Thyroid gland (tissue), 4 donors: ENCODE measurements at regions not wholly inside any gene's neighbourhood (a gene's known extent, or its start where the extent isn't known, plus 50 kb on each side); places are given as distances from the start of the nearest gene placed in this dataset.

Source experiments
- DNase-seq, 2 donors: peaks; one replicate each; pipeline ENCODE4 v3.0.0-alpha.2; 2019
- H3K27ac ChIP-seq, 3 donors: fragments of 200-600 bp; sonication (generic); 1 replicate in 2 of 3; 2 replicates in 1 of 3; pipeline ENCODE4 v1.5.1; 2016 to 2019; ENCODE audit warnings: mild to moderate bottlenecking in 1 of 3, moderate library complexity in 1 of 3
- H3K27me3 ChIP-seq: fragments of 200-600 bp; sonication (generic); one replicate; pipeline ENCODE4 v1.5.1; 2019
- H3K36me3 ChIP-seq, 2 donors: fragments of 200-600 bp; sonication (generic); one replicate each; pipeline ENCODE4 v1.5.1; 2016 to 2019
- H3K4me1 ChIP-seq, 2 donors: fragments of 200-600 bp; sonication (generic); one replicate each; pipeline ENCODE4 v1.5.1; 2017 to 2019
- H3K4me3 ChIP-seq, 3 donors: fragments of 200-600 bp; sonication (generic); replicated peaks in 1 of 3; 1 replicate in 2 of 3; 2 replicates in 1 of 3; pipeline ENCODE4 v1.5.1; 2016; ENCODE audit warnings: mild to moderate bottlenecking in 1 of 3
- H3K9me3 ChIP-seq: fragments of 200-600 bp; sonication (generic); one replicate; pipeline ENCODE4 v1.5.1; 2017
- POLR2A ChIP-seq, 2 donors: fragments of 450-650 bp; IDR thresholded peaks; one replicate each; pipeline ENCODE4 v1.6.1; 2017; ENCODE audit warnings: antibody characterized with exemption in 2 of 2, mild to moderate bottlenecking in 2 of 2, moderate library complexity in 1 of 2
- WGBS, 2 donors: methylation state at CpG; one replicate each; pipeline ENCODE4 v1.1.5; 2017; 5-methylcytosine and 5-hydroxymethylcytosine counted together
- intact Hi-C: fragments of 100-400 bp; cut with DNase I; formaldehyde crosslinking; loops from one replicate; pipeline ENCODE4 v1.15.1; 2023
- TF ChIP-seq, protein P1 (sequence below), 6 experiments: fragments of 200-600 bp in 3 of 6; fragments of 450-650 bp in 3 of 6; sonication (generic) in 3 of 6; IDR thresholded peaks; one replicate each; pipeline ENCODE4 v1.5.1; 2016 to 2019; ENCODE audit warnings: antibody characterized with exemption in 6 of 6, mild to moderate bottlenecking in 2 of 6, inconsistent platforms in 1 of 6, moderate library complexity in 1 of 6

DNA sequence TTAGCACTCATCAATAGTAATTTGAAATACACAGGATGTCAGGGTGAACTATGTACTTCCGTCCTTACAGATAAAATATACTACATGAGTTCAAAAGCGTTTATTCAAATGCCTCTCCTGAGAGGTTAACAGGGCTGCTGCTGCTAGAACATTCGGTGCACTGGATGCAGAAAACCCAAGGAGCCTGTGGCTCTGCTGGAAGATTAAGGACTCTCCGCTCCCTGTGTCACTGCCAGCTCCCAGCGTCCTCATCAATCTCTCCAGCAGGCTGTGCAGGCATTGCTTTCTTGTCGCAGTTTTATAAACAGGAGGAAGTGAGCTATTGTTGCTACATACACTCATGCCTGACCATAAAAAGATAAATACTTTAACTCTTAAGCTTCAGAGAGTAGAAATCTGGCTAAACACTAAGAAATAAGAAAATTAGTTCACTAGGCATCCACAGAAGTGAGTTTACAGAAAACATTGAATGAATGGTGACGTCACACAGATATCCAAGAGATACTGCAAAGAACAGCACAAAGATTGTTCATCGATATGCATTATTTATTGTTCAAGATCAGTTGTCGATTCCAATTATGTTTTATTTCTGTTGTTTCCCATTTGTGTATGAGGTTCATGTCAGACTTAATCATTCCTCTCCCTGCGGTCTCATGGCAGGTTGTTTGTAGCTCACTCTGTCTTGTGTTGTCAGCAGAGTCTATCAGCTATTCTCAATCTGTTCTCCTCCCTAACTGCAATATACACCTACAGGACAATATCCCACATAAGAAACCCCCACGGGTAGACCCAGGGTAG is 127.9 kb upstream of the MON1B start:
- Histone ChIP-seq H3K27ac (no peak overlapping the region), H3K4me3 (no peak overlapping the region), H3K27me3 (no peaks in the 10 kb centered on the region), H3K4me1 (peaks cover 0 to 18% of the 10 kb centered on the region in 2 donors), H3K36me3 (no peaks in the 10 kb centered on the region), H3K9me3 (no peaks in the 10 kb centered on the region)
- no peak for DNase-seq
- intact Hi-C loops: no loop called here
- WGBS, 2 donors: 45 to 51% methylated on average over 11 of the region's 11 CpGs
- no peak for TF ChIP-seq POLR2A (IDR thresholded peaks at IDR 0.05)
- TF ChIP-seq, protein P1, sequence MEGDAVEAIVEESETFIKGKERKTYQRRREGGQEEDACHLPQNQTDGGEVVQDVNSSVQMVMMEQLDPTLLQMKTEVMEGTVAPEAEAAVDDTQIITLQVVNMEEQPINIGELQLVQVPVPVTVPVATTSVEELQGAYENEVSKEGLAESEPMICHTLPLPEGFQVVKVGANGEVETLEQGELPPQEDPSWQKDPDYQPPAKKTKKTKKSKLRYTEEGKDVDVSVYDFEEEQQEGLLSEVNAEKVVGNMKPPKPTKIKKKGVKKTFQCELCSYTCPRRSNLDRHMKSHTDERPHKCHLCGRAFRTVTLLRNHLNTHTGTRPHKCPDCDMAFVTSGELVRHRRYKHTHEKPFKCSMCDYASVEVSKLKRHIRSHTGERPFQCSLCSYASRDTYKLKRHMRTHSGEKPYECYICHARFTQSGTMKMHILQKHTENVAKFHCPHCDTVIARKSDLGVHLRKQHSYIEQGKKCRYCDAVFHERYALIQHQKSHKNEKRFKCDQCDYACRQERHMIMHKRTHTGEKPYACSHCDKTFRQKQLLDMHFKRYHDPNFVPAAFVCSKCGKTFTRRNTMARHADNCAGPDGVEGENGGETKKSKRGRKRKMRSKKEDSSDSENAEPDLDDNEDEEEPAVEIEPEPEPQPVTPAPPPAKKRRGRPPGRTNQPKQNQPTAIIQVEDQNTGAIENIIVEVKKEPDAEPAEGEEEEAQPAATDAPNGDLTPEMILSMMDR (IDR thresholded peaks at IDR 0.05): no peak

DNA sequence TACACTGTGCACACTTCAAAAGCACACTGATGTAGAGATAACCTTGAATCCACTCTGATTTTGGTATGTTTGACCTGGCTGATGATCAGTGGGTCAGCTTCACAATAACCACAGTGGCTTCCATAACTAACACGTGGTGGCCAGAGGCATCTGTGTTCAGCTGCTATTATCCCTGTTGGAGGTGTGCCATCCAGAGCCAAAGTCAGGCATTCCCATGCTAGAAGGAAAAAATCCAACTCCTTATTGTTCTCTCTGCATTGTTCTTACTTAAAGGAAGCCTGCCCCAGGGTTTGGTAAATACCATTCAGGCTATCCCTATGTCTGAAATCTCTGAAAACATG is 127.3 kb upstream of the MON1B start:
- H3K4me3 ChIP-seq: no peak overlapping the region
- TF ChIP-seq POLR2A (IDR thresholded peaks at IDR 0.05): no peak
- TF ChIP-seq, protein P1 (IDR thresholded peaks at IDR 0.05): no peak
- intact Hi-C loops: no loop called here

DNA sequence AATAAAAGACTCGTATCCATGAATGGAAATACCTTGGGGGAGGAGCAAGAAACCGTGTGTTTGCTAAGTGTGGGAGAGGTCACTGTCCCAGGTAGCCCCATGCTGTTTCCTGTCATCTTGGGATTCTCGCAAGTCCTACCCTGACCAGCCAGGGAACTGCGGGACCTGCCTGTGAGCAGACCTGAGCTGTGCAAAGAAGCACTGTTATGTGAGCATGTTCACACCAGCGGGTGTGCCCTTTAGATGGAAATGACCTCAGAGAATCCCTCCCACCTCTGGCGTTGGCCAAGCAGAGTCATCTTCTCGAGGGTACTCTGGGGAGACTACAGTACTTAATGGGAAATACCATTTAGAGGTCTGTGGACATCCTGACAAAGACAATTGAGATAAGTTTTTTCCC is 127.0 kb upstream of the MON1B start:
- peaks cover 0 to 18% of the 10 kb centered on the region in 2 donors for H3K4me1 ChIP-seq
- H3K27me3 ChIP-seq: no peaks in the 10 kb centered on the region
- H3K36me3 ChIP-seq: no peaks in the 10 kb centered on the region
- WGBS, 2 donors: 76 to 77% methylated on average over 7 of the region's 7 CpGs
- TF ChIP-seq POLR2A (IDR thresholded peaks at IDR 0.05): no peak
- TF ChIP-seq, protein P1 (IDR thresholded peaks at IDR 0.05): no peak
- DNase-seq: no peak
- intact Hi-C loops: no loop called here
- no peak overlapping the region for H3K27ac ChIP-seq
- H3K4me3 ChIP-seq: no peak overlapping the region
- no peaks in the 10 kb centered on the region for H3K9me3 ChIP-seq

More for the DNA sequence above, 127.3 kb upstream of the MON1B start:
- H3K9me3 ChIP-seq: no peaks in the 10 kb centered on the region
- H3K27me3 ChIP-seq: no peaks in the 10 kb centered on the region
- no peak overlapping the region for H3K27ac ChIP-seq
- no peaks in the 10 kb centered on the region for H3K36me3 ChIP-seq
- 30 to 38% methylated on average over 1 of the region's 1 CpG for WGBS, 2 donors
- peaks cover 0 to 18% of the 10 kb centered on the region in 2 donors for H3K4me1 ChIP-seq
- DNase-seq: no peak

DNA sequence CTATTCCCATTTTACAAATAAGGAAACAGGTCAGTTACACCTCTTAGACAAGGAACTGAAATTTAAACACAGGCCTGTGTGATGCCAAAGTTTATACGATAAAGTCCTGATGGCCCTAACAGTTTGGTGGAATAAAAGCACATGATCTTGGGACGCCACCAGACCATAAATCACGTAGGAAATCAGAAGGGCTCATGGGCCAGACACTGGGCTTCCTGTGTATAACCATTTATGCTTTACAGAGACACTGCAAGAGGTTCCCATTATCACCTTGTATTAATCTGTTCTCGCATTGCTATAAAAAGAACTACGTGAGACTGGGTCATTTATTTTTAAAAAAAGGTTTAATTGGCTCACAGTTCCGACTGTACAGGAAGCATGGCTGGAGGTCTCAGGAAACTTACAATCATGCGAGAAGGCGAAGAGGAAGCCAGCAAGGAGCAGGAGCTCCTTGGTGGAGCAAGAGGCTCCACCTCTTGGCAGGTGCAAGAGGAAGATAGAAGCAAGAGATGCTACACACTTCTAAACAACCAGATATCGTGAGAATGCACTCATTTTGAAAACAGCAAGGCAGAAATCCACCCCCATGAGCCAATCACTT is 124.0 kb upstream of the MON1B start:
- no peak overlapping the region for H3K27ac ChIP-seq
- no peak for DNase-seq
- no peaks in the 10 kb centered on the region for H3K9me3 ChIP-seq
- no peaks in the 10 kb centered on the region for H3K27me3 ChIP-seq
- no peak overlapping the region for H3K4me3 ChIP-seq
- TF ChIP-seq, protein P1 (IDR thresholded peaks at IDR 0.05): no peak
- TF ChIP-seq POLR2A (IDR thresholded peaks at IDR 0.05): no peak
- WGBS, 2 donors: 79 to 80% methylated on average over 9 of the region's 9 CpGs
- H3K4me1 ChIP-seq: peaks cover 0 to 18% of the 10 kb centered on the region in 2 donors
- H3K36me3 ChIP-seq: no peaks in the 10 kb centered on the region
- intact Hi-C loops: no loop called here

DNA sequence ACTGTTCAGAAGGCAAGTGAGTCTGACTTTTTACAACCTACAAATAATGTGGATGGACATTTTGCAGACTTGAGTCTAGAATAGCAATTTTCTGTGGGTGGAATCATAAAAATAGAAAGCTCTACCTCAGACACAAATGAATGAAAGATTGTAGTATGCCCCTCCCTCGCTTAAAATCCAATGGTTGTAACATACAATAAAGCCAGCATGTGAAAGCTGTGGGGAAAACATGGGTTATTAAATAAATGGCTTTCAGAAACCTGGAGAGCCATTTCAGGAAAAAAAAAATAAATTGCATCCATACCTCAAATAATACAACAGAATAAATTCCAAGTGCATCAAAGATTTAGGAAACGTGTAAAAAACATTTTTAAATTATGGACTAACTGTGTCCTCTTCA is 123.1 kb upstream of the MON1B start:
- no peak overlapping the region for H3K4me3 ChIP-seq
- no peaks in the 10 kb centered on the region for H3K36me3 ChIP-seq
- peaks cover 0 to 18% of the 10 kb centered on the region in 2 donors for H3K4me1 ChIP-seq
- no peaks in the 10 kb centered on the region for H3K27me3 ChIP-seq
- no peaks in the 10 kb centered on the region for H3K9me3 ChIP-seq
- DNase-seq: no peak
- no peak overlapping the region for H3K27ac ChIP-seq
- TF ChIP-seq, protein P1 (IDR thresholded peaks at IDR 0.05): no peak
- no peak for TF ChIP-seq POLR2A (IDR thresholded peaks at IDR 0.05)
- WGBS, 2 donors: 49 to 56% methylated on average over 2 of the region's 2 CpGs
- intact Hi-C loops: no loop called here
